ENCODE measurements at regions not wholly inside any gene's neighbourhood (a gene's known extent, or its start where the extent isn't known, plus 50 kb on each side); places are given as distances from the start of the nearest gene placed in this dataset.

DNA sequence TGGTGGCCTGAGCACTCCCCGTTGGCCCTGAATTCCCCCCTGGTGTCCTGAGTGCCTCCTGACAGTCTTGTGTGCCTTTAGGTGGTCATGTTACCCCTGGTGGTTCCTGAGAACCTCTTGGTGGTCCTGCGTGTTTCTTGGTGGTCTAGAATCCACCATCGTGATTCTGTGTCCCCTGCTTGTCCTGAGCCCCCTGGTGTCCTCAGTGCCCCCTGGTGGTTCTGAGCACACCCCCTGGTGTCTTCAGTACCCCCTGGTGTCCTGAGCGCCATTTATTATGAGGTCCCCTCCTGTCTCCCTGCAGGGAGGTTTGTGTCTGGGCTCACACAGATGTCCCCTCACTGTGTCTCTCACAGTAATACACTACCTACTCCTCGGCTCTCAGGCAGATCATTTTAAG lies 61.3 kb upstream of the MAL start:
- Histone ChIP-seq H3K27me3 (ENCODE audit: control insufficient read depth, insufficient read depth, low read length) (peaks cover 7% of the 10 kb centered on the region), H3K27ac (ENCODE audit: insufficient read depth, low read length, poor library complexity, severe bottlenecking) (no peak overlapping the region), H3K9me3 (ENCODE audit: control insufficient read depth in 2 of 2, low read length in 2 of 2) (no peaks in the 10 kb centered on the region), H3K4me1 (ENCODE audit: control insufficient read depth, insufficient read depth, low read length, poor library complexity, severe bottlenecking) (no peaks in the 10 kb centered on the region), H3K36me3 (ENCODE audit: control insufficient read depth, insufficient read depth, low read length) (no peaks in the 10 kb centered on the region), H3K4me3 (ENCODE audit: low read depth, low read length) (no peak overlapping the region)
- H3K27me3 Mint-ChIP-seq: peaks cover 31% of the 10 kb centered on the region
- no peak for DNase-seq
- no peaks in the 10 kb centered on the region for H3K4me1 Mint-ChIP-seq
- H3K27ac Mint-ChIP-seq: no peak overlapping the region
- peaks cover 0 to 4% (median 0%) of the 10 kb centered on the region in 7 donors for H3K9me3 Mint-ChIP-seq
- no peak for ATAC-seq (ENCODE audit: low read depth in 2 of 2)
- no peaks in the 10 kb centered on the region for H3K36me3 Mint-ChIP-seq
- H3K4me3 Mint-ChIP-seq: no peak overlapping the region

DNA sequence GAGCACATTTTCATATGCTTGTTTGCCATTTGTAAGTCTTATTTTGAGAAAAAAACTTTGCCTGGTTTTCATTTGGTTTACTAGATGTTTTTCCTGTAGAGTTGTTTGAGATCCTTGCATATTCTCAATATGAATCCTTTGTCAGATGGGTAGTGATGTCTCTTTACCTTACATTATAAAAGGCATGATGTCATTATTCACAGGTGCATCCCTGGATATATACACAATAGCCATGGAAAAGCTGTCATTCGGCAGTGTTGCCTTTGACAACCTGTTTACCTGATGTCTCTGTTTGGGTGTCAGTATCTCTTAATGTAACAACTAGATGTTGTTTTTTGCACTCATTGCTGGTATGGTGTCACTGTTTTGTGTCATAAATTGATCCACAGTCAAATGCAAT lies 58.8 kb upstream of the MAL start:
- Histone ChIP-seq H3K4me3 (ENCODE audit: low read depth, low read length) (no peak overlapping the region), H3K27me3 (ENCODE audit: control insufficient read depth, insufficient read depth, low read length) (peaks cover 7% of the 10 kb centered on the region), H3K36me3 (ENCODE audit: control insufficient read depth, insufficient read depth, low read length) (no peaks in the 10 kb centered on the region), H3K27ac (ENCODE audit: insufficient read depth, low read length, poor library complexity, severe bottlenecking) (no peak overlapping the region), H3K9me3 (ENCODE audit: control insufficient read depth in 2 of 2, low read length in 2 of 2) (no peaks in the 10 kb centered on the region), H3K4me1 (ENCODE audit: control insufficient read depth, insufficient read depth, low read length, poor library complexity, severe bottlenecking) (no peaks in the 10 kb centered on the region)
- H3K27me3 Mint-ChIP-seq: peaks cover 35% of the 10 kb centered on the region
- ATAC-seq (ENCODE audit: low read depth in 2 of 2) (no peak), DNase-seq (no peak)
- H3K9me3 Mint-ChIP-seq: peaks cover 0 to 4% (median 0%) of the 10 kb centered on the region in 7 donors
- no peaks in the 10 kb centered on the region for H3K36me3 Mint-ChIP-seq
- H3K4me1 Mint-ChIP-seq: no peaks in the 10 kb centered on the region
- H3K27ac Mint-ChIP-seq: no peak overlapping the region
- no peak overlapping the region for H3K4me3 Mint-ChIP-seq

- H3K36me3 ChIP-seq (ENCODE audit: control insufficient read depth, insufficient read depth, low read length): no peaks in the 10 kb centered on the region
- DNase-seq (no peak), ATAC-seq (ENCODE audit: low read depth in 2 of 2) (no peak)
- H3K4me3 ChIP-seq (ENCODE audit: low read depth, low read length): no peak overlapping the region
- Mint-ChIP-seq H3K9me3 (peaks cover 0 to 2% (median 0%) of the 10 kb centered on the region in 7 donors), H3K27ac (no peak overlapping the region), H3K4me3 (no peak overlapping the region), H3K4me1 (no peaks in the 10 kb centered on the region), H3K36me3 (no peaks in the 10 kb centered on the region), H3K27me3 (peaks cover 20% of the 10 kb centered on the region)
- H3K9me3 ChIP-seq (ENCODE audit: control insufficient read depth in 2 of 2, low read length in 2 of 2): no peaks in the 10 kb centered on the region
- H3K27ac ChIP-seq (ENCODE audit: insufficient read depth, low read length, poor library complexity, severe bottlenecking): no peak overlapping the region
- peaks cover 5% of the 10 kb centered on the region for H3K27me3 ChIP-seq (ENCODE audit: control insufficient read depth, insufficient read depth, low read length)
- H3K4me1 ChIP-seq (ENCODE audit: control insufficient read depth, insufficient read depth, low read length, poor library complexity, severe bottlenecking): no peaks in the 10 kb centered on the region
Observed at GRCh38 chr2:94970353-94970752, 55.2 kb upstream of the MAL start.
